ENCODE measurements at regions not wholly inside any gene's neighbourhood (a gene's known extent, or its start where the extent isn't known, plus 50 kb on each side); places are given as distances from the start of the nearest gene placed in this dataset.

GRCh38 chr13:34254366-34254765, 436.4 kb downstream of the RFC3 start:
- Histone ChIP-seq H3K36me3 (ENCODE audit: insufficient read depth, low read length) (no peaks in the 10 kb centered on the region), H3K9me3 (ENCODE audit: low read length) (no peaks in the 10 kb centered on the region), H3K27me3 (ENCODE audit: insufficient read depth, low read length, poor library complexity, severe bottlenecking) (no peaks in the 10 kb centered on the region), H3K4me1 (ENCODE audit: insufficient read depth, low read length) (no peaks in the 10 kb centered on the region), H3K27ac (ENCODE audit: low read depth, low read length) (no peak overlapping the region), H3K4me3 (ENCODE audit: low read length) (no peak overlapping the region)
- POLR2A ChIA-PET = no interaction called here
- Mint-ChIP-seq H3K27me3 (no peaks in the 10 kb centered on the region), H3K4me1 (no peaks in the 10 kb centered on the region), H3K9me3 (peaks cover 3 to 15% (median 9%) of the 10 kb centered on the region in 5 donors), H3K36me3 (no peaks in the 10 kb centered on the region), H3K4me3 (no peak overlapping the region), H3K27ac (no peak overlapping the region)
- CTCF ChIA-PET = no interaction called here
- no peak for DNase-seq

DNA sequence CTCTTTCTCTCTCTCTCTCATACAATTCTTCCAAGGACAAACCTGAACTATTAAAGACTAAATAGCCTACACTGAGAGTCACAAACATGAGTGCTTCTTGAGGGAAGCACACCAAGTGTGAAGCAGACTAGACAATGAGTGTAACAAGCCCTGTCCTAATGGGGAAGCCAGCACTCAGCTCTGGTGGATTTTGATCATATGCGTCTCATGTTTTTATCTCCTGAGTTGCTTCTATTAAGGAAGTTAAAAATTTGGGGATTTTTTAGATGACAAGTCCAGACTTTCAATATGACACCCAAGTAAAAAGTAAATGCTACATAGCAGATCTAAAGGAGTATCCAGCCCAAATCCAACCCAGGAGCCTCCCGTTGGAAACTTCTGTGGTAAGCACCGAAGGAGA, 437.8 kb downstream of the RFC3 start:
- H3K9me3 Mint-ChIP-seq = peaks cover 4 to 19% (median 10%) of the 10 kb centered on the region in 5 donors
- H3K27me3 Mint-ChIP-seq = no peaks in the 10 kb centered on the region
- H3K4me1 Mint-ChIP-seq = no peaks in the 10 kb centered on the region
- Histone ChIP-seq H3K4me3 (ENCODE audit: low read length) (no peak overlapping the region), H3K27me3 (ENCODE audit: insufficient read depth, low read length, poor library complexity, severe bottlenecking) (no peaks in the 10 kb centered on the region), H3K9me3 (ENCODE audit: low read length) (no peaks in the 10 kb centered on the region), H3K36me3 (ENCODE audit: insufficient read depth, low read length) (no peaks in the 10 kb centered on the region), H3K4me1 (ENCODE audit: insufficient read depth, low read length) (no peaks in the 10 kb centered on the region), H3K27ac (ENCODE audit: low read depth, low read length) (no peak overlapping the region)
- no peaks in the 10 kb centered on the region for H3K36me3 Mint-ChIP-seq
- CTCF ChIA-PET = no interaction called here
- no peak overlapping the region for H3K4me3 Mint-ChIP-seq
- no peak overlapping the region for H3K27ac Mint-ChIP-seq
- POLR2A ChIA-PET = no interaction called here
- DNase-seq = no peak

DNA sequence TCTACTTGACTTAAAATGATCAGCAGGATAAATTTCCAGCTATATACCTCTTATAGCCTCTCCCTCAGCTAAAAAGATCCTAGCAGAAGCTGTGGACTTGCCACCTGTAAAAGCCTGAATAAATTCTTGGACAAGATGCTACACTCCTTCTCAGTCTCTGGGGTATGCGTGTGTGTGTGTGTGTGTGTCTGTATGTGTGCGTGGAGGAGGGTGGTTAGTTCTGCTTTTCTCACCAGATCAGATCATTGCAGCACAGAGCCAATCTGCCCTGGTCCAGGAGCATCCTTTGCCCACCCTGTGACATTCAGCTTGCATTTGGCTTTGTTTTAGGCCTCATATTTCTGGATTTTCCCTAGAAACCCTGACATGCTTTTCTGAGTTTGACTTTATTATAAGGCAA, 438.3 kb downstream of the RFC3 start:
- ChIA-PET CTCF (no interaction called here), POLR2A (no interaction called here)
- Histone ChIP-seq H3K27me3 (ENCODE audit: insufficient read depth, low read length, poor library complexity, severe bottlenecking) (no peaks in the 10 kb centered on the region), H3K4me1 (ENCODE audit: insufficient read depth, low read length) (no peaks in the 10 kb centered on the region), H3K4me3 (ENCODE audit: low read length) (no peak overlapping the region), H3K27ac (ENCODE audit: low read depth, low read length) (no peak overlapping the region), H3K36me3 (ENCODE audit: insufficient read depth, low read length) (no peaks in the 10 kb centered on the region), H3K9me3 (ENCODE audit: low read length) (no peaks in the 10 kb centered on the region)
- Mint-ChIP-seq H3K9me3 (peaks cover 6 to 19% (median 10%) of the 10 kb centered on the region in 5 donors), H3K27ac (no peak overlapping the region), H3K4me1 (no peaks in the 10 kb centered on the region), H3K27me3 (no peaks in the 10 kb centered on the region), H3K4me3 (no peak overlapping the region), H3K36me3 (no peaks in the 10 kb centered on the region)
- no peak for DNase-seq

GRCh38 chr13:34257966-34258365, 440.0 kb downstream of the RFC3 start:
- Mint-ChIP-seq H3K36me3 (no peaks in the 10 kb centered on the region), H3K27ac (no peak overlapping the region), H3K4me1 (no peaks in the 10 kb centered on the region), H3K27me3 (no peaks in the 10 kb centered on the region), H3K4me3 (no peak overlapping the region), H3K9me3 (peaks cover 6 to 19% (median 10%) of the 10 kb centered on the region in 5 donors)
- no peaks in the 10 kb centered on the region for H3K4me1 ChIP-seq (ENCODE audit: insufficient read depth, low read length)
- H3K27ac ChIP-seq (ENCODE audit: low read depth, low read length) = no peak overlapping the region
- no peaks in the 10 kb centered on the region for H3K9me3 ChIP-seq (ENCODE audit: low read length)
- ChIA-PET CTCF (no interaction called here), POLR2A (no interaction called here)
- H3K27me3 ChIP-seq (ENCODE audit: insufficient read depth, low read length, poor library complexity, severe bottlenecking) = no peaks in the 10 kb centered on the region
- H3K36me3 ChIP-seq (ENCODE audit: insufficient read depth, low read length) = no peaks in the 10 kb centered on the region
- DNase-seq = no peak
- no peak overlapping the region for H3K4me3 ChIP-seq (ENCODE audit: low read length)

- ChIA-PET CTCF (no interaction called here), POLR2A (no interaction called here)
- Mint-ChIP-seq H3K4me1 (no peaks in the 10 kb centered on the region), H3K4me3 (no peak overlapping the region), H3K9me3 (peaks cover 6 to 19% (median 10%) of the 10 kb centered on the region in 5 donors), H3K27ac (no peak overlapping the region), H3K36me3 (no peaks in the 10 kb centered on the region), H3K27me3 (no peaks in the 10 kb centered on the region)
- Histone ChIP-seq H3K36me3 (ENCODE audit: insufficient read depth, low read length) (no peaks in the 10 kb centered on the region), H3K27me3 (ENCODE audit: insufficient read depth, low read length, poor library complexity, severe bottlenecking) (no peaks in the 10 kb centered on the region), H3K4me1 (ENCODE audit: insufficient read depth, low read length) (no peaks in the 10 kb centered on the region), H3K27ac (ENCODE audit: low read depth, low read length) (no peak overlapping the region), H3K4me3 (ENCODE audit: low read length) (no peak overlapping the region), H3K9me3 (ENCODE audit: low read length) (no peaks in the 10 kb centered on the region)
- DNase-seq = no peak
These were observed 440.9 kb downstream of the RFC3 start for GRCh38 chr13:34258646-34259386.

DNA sequence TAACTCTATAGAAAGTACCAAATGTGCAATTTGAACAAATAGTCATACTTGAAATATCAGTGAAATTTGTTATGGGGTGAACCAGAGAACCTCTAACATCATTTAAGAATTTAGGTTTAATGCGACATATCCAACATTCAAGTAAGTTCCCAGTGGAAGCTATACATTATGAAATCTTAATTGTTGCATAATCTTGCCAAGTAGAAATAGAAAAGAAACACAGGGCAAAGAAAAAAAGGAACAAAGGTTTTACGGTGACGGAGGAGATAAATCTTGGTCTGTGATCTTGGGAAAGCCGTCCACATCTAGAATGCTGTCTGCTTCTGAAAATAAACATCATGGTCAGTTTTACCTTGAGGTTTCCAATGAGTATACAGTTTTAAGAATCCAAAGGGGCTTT, 445.7 kb downstream of the RFC3 start:
- H3K9me3 ChIP-seq (ENCODE audit: low read length) = no peaks in the 10 kb centered on the region
- H3K4me1 ChIP-seq (ENCODE audit: insufficient read depth, low read length) = no peaks in the 10 kb centered on the region
- peaks cover 0 to 8% (median 4%) of the 10 kb centered on the region in 5 donors for H3K9me3 Mint-ChIP-seq
- no peak overlapping the region for H3K4me3 ChIP-seq (ENCODE audit: low read length)
- POLR2A ChIA-PET = no interaction called here
- H3K36me3 Mint-ChIP-seq = no peaks in the 10 kb centered on the region
- H3K27ac Mint-ChIP-seq = no peak overlapping the region
- no peaks in the 10 kb centered on the region for H3K27me3 ChIP-seq (ENCODE audit: insufficient read depth, low read length, poor library complexity, severe bottlenecking)
- CTCF ChIA-PET = no interaction called here
- DNase-seq = no peak
- H3K4me1 Mint-ChIP-seq = no peaks in the 10 kb centered on the region
- no peaks in the 10 kb centered on the region for H3K27me3 Mint-ChIP-seq
- no peak overlapping the region for H3K27ac ChIP-seq (ENCODE audit: low read depth, low read length)
- H3K4me3 Mint-ChIP-seq = no peak overlapping the region
- no peaks in the 10 kb centered on the region for H3K36me3 ChIP-seq (ENCODE audit: insufficient read depth, low read length)

GRCh38 chr13:34265046-34265679, 447.2 kb downstream of the RFC3 start:
- Histone ChIP-seq H3K9me3 (ENCODE audit: low read length) (no peaks in the 10 kb centered on the region), H3K27ac (ENCODE audit: low read depth, low read length) (no peak overlapping the region), H3K4me1 (ENCODE audit: insufficient read depth, low read length) (no peaks in the 10 kb centered on the region), H3K4me3 (ENCODE audit: low read length) (no peak overlapping the region), H3K27me3 (ENCODE audit: insufficient read depth, low read length, poor library complexity, severe bottlenecking) (no peaks in the 10 kb centered on the region), H3K36me3 (ENCODE audit: insufficient read depth, low read length) (no peaks in the 10 kb centered on the region)
- no peak overlapping the region for H3K27ac Mint-ChIP-seq
- DNase-seq = no peak
- POLR2A ChIA-PET = no interaction called here
- peaks cover 0 to 8% (median 2%) of the 10 kb centered on the region in 5 donors for H3K9me3 Mint-ChIP-seq
- H3K36me3 Mint-ChIP-seq = no peaks in the 10 kb centered on the region
- H3K4me1 Mint-ChIP-seq = no peaks in the 10 kb centered on the region
- no peak overlapping the region for H3K4me3 Mint-ChIP-seq
- H3K27me3 Mint-ChIP-seq = no peaks in the 10 kb centered on the region
- CTCF ChIA-PET = no interaction called here

- Histone ChIP-seq H3K36me3 (ENCODE audit: insufficient read depth, low read length) (no peaks in the 10 kb centered on the region), H3K27ac (ENCODE audit: low read depth, low read length) (no peak overlapping the region), H3K4me3 (ENCODE audit: low read length) (no peak overlapping the region), H3K9me3 (ENCODE audit: low read length) (no peaks in the 10 kb centered on the region), H3K27me3 (ENCODE audit: insufficient read depth, low read length, poor library complexity, severe bottlenecking) (no peaks in the 10 kb centered on the region), H3K4me1 (ENCODE audit: insufficient read depth, low read length) (no peaks in the 10 kb centered on the region)
- H3K27ac Mint-ChIP-seq = no peak overlapping the region
- H3K36me3 Mint-ChIP-seq = no peaks in the 10 kb centered on the region
- POLR2A ChIA-PET = no interaction called here
- CTCF ChIA-PET = no interaction called here
- no peak overlapping the region for H3K4me3 Mint-ChIP-seq
- no peaks in the 10 kb centered on the region for H3K27me3 Mint-ChIP-seq
- no peaks in the 10 kb centered on the region for H3K4me1 Mint-ChIP-seq
- peaks cover 3 to 10% (median 5%) of the 10 kb centered on the region in 5 donors for H3K9me3 Mint-ChIP-seq
- no peak for DNase-seq
These were observed 458.8 kb downstream of the RFC3 start for GRCh38 chr13:34276764-34277163.

All from CD8-positive, alpha-beta memory T cell (primary cell).